GM18909 (cell line): ENCODE measurements at regions not wholly inside any gene's neighbourhood (a gene's known extent, or its start where the extent isn't known, plus 50 kb on each side); places are given as distances from the start of the nearest gene placed in this dataset.
A peak's percentile ranks its signal among the peaks of the same experiment; 100 is the strongest.
"Not testable (repeated sequence)": the region's sequence is repeated elsewhere in the genome, so short reads cannot be mapped to it uniquely, and the experiment has no call there.

Experiments
- ATAC-seq: cut with Tn5 transposase; IDR thresholded peaks from one replicate; pipeline ENCODE4 v1.9.1; 2021; ENCODE audit warnings: mild to moderate bottlenecking; ENCODE audit not compliant: unreplicated experiment, poor library complexity

GRCh38 chr12:29023436-29024076, 125.5 kb upstream of the FAR2 start:
- no peak for ATAC-seq

- no peak for ATAC-seq
These were observed 125.0 kb upstream of the FAR2 start for GRCh38 chr12:29024117-29024516.

GRCh38 chr12:29025937-29026336, 123.1 kb upstream of the FAR2 start:
- ATAC-seq: no peak

- ATAC-seq: no peak
These were observed 122.7 kb upstream of the FAR2 start for GRCh38 chr12:29026419-29026818.

GRCh38 chr12:29029484-29029883, 119.6 kb upstream of the FAR2 start:
- not testable (repeated sequence) for ATAC-seq

- ATAC-seq: no peak
These were observed 119.1 kb upstream of the FAR2 start for GRCh38 chr12:29030006-29030405.

- ATAC-seq: no peak
These were observed 116.6 kb upstream of the FAR2 start for GRCh38 chr12:29032446-29032845.

- ATAC-seq: no peak
These were observed 115.6 kb upstream of the FAR2 start for GRCh38 chr12:29033519-29033918.

- no peak for ATAC-seq
These were observed 114.0 kb upstream of the FAR2 start for GRCh38 chr12:29035112-29035511.

- no peak for ATAC-seq
These were observed 110.1 kb upstream of the FAR2 start for GRCh38 chr12:29039013-29039412.

GRCh38 chr12:29041621-29042020, 107.5 kb upstream of the FAR2 start:
- no peak for ATAC-seq

GRCh38 chr12:29043069-29043468, 106.0 kb upstream of the FAR2 start:
- ATAC-seq: no peak

GRCh38 chr12:29044799-29045198, 104.3 kb upstream of the FAR2 start:
- no peak for ATAC-seq

GRCh38 chr12:29048787-29049186, 100.3 kb upstream of the FAR2 start:
- no peak for ATAC-seq

GRCh38 chr12:29050503-29050902, 98.6 kb upstream of the FAR2 start:
- ATAC-seq: peak; percentile 91

GRCh38 chr12:29051221-29051620, 97.9 kb upstream of the FAR2 start:
- ATAC-seq: no peak

- peak; percentile 53 for ATAC-seq
These were observed 95.5 kb upstream of the FAR2 start for GRCh38 chr12:29053567-29053966.

GRCh38 chr12:29054858-29055663, 94.0 kb upstream of the FAR2 start:
- no peak for ATAC-seq

GRCh38 chr12:29066011-29066588, 83.0 kb upstream of the FAR2 start:
- peak; percentile 66 for ATAC-seq

GRCh38 chr12:29067430-29067829, 81.6 kb upstream of the FAR2 start:
- no peak for ATAC-seq

- no peak for ATAC-seq
These were observed 78.8 kb upstream of the FAR2 start for GRCh38 chr12:29070309-29070708.

GRCh38 chr12:29071099-29071498, 78.0 kb upstream of the FAR2 start:
- no peak for ATAC-seq
